Dermis microvascular lymphatic vessel endothelial cell (primary cell): ENCODE measurements at regions not wholly inside any gene's neighbourhood (a gene's known extent, or its start where the extent isn't known, plus 50 kb on each side); places are given as distances from the start of the nearest gene placed in this dataset.

Experiments used
- DNase-seq, 2 donors: peaks; one replicate each; pipeline versions ENCODE4 v3.0.0 to v3.0.0-alpha.2; 2010; ENCODE audit warnings: low read depth in 2 of 2

DNA sequence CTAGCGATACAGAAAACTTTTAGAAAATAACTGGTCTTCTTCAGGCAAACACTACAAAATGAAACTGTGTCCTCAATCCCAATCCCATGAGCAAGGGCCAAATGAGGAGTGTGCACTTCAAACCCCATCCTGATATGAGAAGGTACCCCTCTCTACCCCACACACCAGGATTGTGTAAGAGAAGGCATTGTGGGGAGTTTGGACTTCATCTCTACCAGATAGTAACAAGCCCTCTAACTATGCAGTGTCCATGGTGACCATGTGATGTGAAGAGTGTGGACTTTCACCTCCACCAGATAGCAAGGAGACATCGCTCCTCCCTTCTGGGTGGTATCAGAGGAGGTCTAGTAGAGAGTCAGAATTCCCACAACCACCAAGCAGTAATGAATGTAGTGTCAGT is 769.3 kb downstream of the MECOM start:
- DNase-seq = no peak

DNA sequence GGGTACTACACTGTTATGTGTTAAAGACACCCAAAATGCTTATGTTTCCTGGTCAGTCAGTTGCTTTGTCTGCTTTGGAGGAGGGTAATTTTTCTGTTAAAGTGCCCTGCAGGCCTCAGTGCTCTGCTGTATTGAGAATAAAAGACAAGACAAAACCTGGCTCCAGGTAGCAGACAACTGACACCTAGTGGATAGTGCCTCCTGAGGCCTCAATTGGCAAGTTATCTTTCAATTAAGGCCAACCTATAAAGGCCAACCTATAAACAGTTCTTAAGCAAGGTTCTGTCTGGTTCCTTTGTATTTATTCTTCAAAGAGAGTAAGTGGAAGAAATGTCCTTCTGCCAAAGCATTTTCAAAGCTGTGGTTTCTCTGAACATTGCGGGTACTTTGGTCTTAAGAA is 773.8 kb downstream of the MECOM start:
- DNase-seq = no peak

GRCh38 chr3:168888781-168889180 is 774.7 kb downstream of the MECOM start:
- no peak for DNase-seq

DNA sequence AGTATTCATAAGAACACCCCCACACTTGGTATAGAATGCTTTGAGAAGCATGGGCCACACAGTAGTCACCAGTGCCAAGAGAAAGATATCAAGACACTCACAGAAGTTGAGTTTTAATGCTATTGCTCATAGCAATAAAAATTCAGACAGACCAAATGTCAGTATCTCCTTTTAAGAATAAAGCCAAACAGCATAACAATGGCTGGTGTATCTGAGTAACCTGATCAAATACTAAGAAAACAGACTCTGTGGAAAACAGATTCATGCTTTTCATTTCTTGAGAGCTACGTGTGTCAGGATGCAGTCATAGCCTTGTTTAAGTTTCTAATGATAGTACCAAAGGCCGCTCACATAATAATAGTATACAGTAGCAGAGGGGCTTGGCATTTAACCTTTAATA is 778.5 kb downstream of the MECOM start:
- DNase-seq = peak in 1 of 2 donors; percentile 68

DNA sequence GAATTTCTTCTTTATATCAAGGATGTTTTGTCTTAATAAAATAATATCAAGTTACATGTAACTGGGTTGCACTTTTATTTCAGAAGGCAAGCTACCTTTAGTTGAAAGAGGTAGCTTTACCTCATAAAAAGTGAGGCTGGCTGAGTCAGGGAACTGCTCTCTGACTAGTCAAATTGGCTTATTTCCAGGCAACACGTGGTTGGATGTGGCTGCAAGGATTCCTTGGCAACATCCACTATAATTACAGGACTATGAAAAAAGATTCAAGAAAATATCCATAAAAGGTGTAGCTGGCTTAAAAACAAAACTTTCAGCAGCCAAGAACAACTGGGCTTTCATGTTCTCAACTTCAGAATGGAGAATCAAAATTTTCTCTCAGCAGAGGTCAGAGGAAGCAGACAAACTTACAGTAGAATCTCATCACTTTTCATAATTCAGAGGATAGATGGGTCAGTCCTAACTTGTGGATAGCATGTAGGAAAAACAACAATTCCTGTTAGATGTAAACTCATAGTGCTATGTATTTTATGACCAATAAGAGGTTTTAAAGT is 779.1 kb downstream of the MECOM start:
- DNase-seq = peak; percentile 55 to 91

DNA sequence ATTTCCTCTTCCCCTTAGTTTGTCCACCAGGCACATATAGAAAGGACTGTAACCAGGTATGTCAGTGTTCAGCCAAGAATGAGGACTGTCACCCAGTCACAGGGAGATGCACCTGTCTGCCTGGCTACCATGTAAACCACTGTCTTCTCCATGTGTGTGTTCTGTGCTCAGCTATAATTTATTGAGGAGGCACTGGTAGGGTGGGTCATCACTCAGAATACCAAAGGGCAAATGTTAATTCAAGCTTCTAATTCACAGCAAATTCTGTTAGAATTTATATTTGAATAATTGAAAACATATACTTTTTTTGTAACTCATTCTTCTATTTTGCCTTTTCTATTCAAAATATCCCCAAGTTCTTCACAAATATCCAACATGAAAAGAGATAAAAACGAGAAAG is 780.4 kb downstream of the MECOM start:
- no peak for DNase-seq

GRCh38 chr3:168881804-168882203 is 781.7 kb downstream of the MECOM start:
- peak; percentile 41 to 70 for DNase-seq

GRCh38 chr3:168878655-168879054 is 782.9 kb upstream of the GOLIM4 start:
- peak in 1 of 2 donors; percentile 36 for DNase-seq

DNA sequence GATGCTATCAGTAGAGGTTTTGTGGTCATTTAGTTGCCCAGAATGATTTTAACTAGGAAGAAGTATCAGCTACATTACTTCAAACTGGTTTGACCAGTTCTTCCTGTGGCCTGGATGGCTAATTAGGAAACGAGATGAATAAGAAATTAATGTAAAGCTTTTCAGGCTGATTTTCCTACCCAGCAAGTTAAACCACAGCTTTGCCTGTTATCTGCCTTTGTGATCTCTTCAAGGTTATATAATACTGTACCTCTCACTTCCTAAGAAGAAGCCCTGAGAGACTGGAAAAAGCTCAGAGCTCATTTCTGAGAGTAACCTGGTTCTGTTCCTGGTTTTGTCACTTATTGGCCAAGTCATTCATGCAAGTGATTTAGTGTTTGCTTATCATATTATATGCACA is 782.2 kb upstream of the GOLIM4 start:
- no peak for DNase-seq

DNA sequence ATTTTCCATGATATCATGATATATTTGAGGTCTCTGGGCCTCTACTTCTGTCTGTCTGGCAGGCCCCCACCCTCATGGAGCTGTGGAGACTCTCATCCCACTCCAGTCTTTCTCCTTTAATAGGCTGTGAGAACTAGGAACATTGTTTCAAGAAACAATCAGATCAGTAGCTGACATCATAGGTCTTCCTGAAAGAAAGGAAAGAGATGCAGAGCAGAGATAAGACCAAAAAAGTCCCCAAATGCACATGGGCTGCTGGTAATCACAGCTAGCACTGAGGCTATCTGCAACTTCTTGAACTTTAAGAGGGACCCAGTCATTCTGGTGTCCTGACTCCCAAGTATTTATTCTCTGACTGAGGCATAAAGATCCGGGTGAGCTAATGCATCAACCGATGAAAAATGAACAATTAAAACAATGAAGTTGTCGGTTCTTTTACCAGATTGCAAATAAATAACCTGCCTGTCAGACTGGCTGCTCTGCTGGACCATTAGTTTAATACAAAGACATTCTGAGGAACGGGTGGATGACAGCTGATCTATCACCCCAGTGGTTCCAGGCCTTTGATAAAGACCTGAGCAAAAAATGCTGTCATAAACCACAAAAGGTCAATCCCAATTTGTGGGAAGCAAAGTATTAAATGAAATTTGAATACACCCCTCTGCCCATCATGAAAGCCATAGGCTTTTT is 780.8 kb upstream of the GOLIM4 start:
- peak in 1 of 2 donors; percentile 90 for DNase-seq

- DNase-seq = no peak
Observed at GRCh38 chr3:168872826-168873225, 777.1 kb upstream of the GOLIM4 start.

DNA sequence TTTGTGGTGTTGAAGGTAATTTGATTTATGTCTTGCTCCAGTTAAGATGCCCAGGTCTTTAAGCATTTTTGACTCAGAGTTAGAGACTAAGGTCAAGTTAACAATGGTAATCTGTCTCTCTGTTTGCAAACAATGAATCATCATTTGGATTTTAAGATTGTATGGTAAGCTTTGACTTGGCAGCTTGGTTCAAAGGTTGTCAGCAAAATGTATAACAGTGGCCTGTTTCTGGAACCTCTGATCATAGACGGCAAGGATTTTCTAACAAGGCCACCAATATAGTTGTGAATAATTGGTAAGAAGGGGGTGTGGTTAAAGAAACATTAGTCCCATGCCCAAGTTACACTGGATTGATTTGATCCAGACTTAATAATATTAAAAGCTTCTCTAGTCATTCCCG is 775.2 kb upstream of the GOLIM4 start:
- DNase-seq = peak in 1 of 2 donors; percentile 11

GRCh38 chr3:168865022-168865551 is 769.4 kb upstream of the GOLIM4 start:
- peak; percentile 12 to 53 for DNase-seq

GRCh38 chr3:168864107-168865021 is 768.6 kb upstream of the GOLIM4 start:
- no peak for DNase-seq

DNA sequence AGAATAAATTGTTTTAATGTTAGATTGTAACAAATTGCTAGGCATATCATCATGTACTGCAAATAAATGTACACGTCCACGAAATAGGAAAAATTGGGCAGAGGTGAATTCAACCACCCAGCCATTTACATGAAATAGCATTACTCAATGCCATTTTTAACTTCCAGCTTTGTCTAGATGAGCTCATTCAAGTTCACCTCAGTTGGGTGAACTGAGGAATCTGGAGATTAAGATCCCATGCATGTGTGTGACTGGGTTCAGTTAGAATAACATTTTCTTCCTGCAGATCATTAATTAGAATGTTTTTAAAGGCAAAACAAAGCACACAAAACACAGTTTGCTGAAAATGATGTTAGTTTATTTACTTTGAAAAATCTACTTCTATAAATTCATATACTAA is 767.8 kb upstream of the GOLIM4 start:
- no peak for DNase-seq

- no peak for DNase-seq
Observed at GRCh38 chr3:168862466-168862865, 766.7 kb upstream of the GOLIM4 start.

DNA sequence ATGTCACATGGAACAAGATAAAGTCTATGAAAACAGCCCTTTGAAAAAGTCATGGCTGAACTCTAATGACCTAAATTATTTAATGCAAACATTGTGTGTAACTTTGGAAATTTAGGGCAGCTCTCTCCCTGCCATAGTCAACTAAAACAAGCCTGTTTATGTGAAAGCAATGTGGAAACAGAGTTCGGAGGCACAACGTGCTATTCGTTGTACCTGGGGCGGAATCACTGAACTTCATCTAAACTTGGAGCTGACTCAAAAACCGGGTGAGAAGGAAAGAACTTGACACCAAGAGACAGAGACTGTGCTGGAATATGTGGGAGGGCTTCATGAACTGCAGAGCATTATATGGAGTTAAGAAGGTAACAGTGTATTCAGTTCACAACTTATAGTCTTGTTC is 764.9 kb upstream of the GOLIM4 start:
- no peak for DNase-seq

- DNase-seq = no peak
Observed at GRCh38 chr3:168860028-168860427, 764.3 kb upstream of the GOLIM4 start.

GRCh38 chr3:168859574-168859973 is 763.9 kb upstream of the GOLIM4 start:
- no peak for DNase-seq

- no peak for DNase-seq
Observed at GRCh38 chr3:168859143-168859542, 763.4 kb upstream of the GOLIM4 start.

DNA sequence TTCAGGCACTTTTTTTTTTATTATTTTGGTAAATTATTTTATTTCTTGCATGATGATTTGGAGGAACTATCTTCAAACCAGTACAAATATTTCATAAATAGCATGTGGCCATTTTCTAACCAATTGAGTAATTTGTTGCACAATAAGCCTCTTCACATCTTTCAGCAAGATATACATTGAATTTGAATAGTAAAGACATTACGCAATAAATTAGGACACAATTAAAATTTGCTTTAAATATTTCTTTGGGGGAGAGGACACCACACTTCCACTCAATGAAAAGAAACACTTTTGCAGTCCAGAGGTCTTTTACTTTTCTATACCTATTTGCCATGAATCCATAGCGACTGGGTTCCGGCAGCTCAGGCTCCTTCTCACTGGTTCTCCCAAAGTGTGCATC is 762.6 kb upstream of the GOLIM4 start:
- DNase-seq = no peak

- DNase-seq = no peak
Observed at GRCh38 chr3:168850109-168850508, 754.4 kb upstream of the GOLIM4 start.
